Caco-2 (cell line): ENCODE measurements at regions not wholly inside any gene's neighbourhood (a gene's known extent, or its start where the extent isn't known, plus 50 kb on each side); places are given as distances from the start of the nearest gene placed in this dataset.

Source experiments
- BruUV-seq: library from RNA; stranded (reverse); fragments of 400-500 nt; replicated peaks from 2 replicates; lab custom pipeline; 2021; lab: Mats Ljungman, UMichigan
- CTCF ChIA-PET: fragments of 300-600 bp; sonication (Branson Sonifier 250); formaldehyde crosslinking; loops from one replicate; lab custom pipeline; 2022; ENCODE audit warnings: antibody characterized with exemption; lab: Charles Lee
- POLR2A ChIA-PET: fragments of 300-600 bp; sonication (Branson Sonifier 250); formaldehyde crosslinking; loops from one replicate; lab custom pipeline; 2022; ENCODE audit warnings: antibody characterized with exemption; lab: Charles Lee
- DNase-seq, 2 experiments: peaks; one replicate each; pipeline versions ENCODE4 v3.0.0 to v3.0.0-alpha.2; 2020 to 2022
- H3K27me3 ChIP-seq: replicated peaks from 2 replicates; pipeline ENCODE4 v1.6.0; 2011; ENCODE audit warnings: low read length; ENCODE audit not compliant: control insufficient read depth, insufficient read depth
- H3K36me3 ChIP-seq: 2 replicates; pipeline ENCODE4 v1.5.1; 2011; ENCODE audit warnings: low read length; ENCODE audit not compliant: control insufficient read depth, insufficient read depth
- H3K4me1 ChIP-seq: fragments of 250-450 bp; sonication (Bioruptor Pico); 2 replicates; pipeline ENCODE4 v1.5.1; 2020; ENCODE audit warnings: mild to moderate bottlenecking
- H3K4me3 ChIP-seq: 2 replicates; pipeline ENCODE4 v1.5.1; 2011; ENCODE audit warnings: low read depth, mild to moderate bottlenecking, control low read depth, low read length
- H3K9me3 ChIP-seq: fragments of 250-450 bp; sonication (Bioruptor Pico); 2 replicates; pipeline ENCODE4 v1.5.1; 2020; ENCODE audit warnings: mild to moderate bottlenecking, moderate library complexity
- H3K27ac Mint-ChIP-seq: one replicate; pipeline ENCODE4 v1.8.0; 2022; ENCODE audit warnings: mixed read lengths; ENCODE audit not compliant: unreplicated experiment
- H3K27me3 Mint-ChIP-seq: one replicate; pipeline ENCODE4 v1.8.0; 2022; ENCODE audit warnings: mixed read lengths; ENCODE audit not compliant: insufficient read depth, unreplicated experiment
- H3K36me3 Mint-ChIP-seq: one replicate; pipeline ENCODE4 v1.8.0; 2022; ENCODE audit warnings: mild to moderate bottlenecking, mixed read lengths; ENCODE audit not compliant: insufficient read depth, unreplicated experiment
- H3K4me1 Mint-ChIP-seq: one replicate; pipeline ENCODE4 v1.8.0; 2022; ENCODE audit warnings: low read depth, mixed read lengths; ENCODE audit not compliant: unreplicated experiment
- H3K4me3 Mint-ChIP-seq: one replicate; pipeline ENCODE4 v1.8.0; 2022; ENCODE audit warnings: mild to moderate bottlenecking, moderate library complexity, mixed read lengths; ENCODE audit not compliant: unreplicated experiment
- H3K9me3 Mint-ChIP-seq: one replicate; pipeline ENCODE4 v1.8.0; 2022; ENCODE audit warnings: mixed read lengths; ENCODE audit not compliant: unreplicated experiment
- intact Hi-C: fragments of 100-400 bp; cut with micrococcal nuclease; formaldehyde crosslinking; loops from one replicate; pipeline ENCODE4 v1.10.0; 2022; ENCODE audit not compliant: unreplicated experiment
- TF ChIP-seq, protein P1 (sequence below), 2 experiments: fragments of 200-600 bp in 1 of 2; IDR thresholded peaks; 1 replicate in 1 of 2; 2 replicates in 1 of 2; pipeline versions ENCODE4 v1.5.1 to v1.8.0; 2011 to 2022; ENCODE audit warnings: antibody characterized with exemption in 1 of 2, control low read depth in 1 of 2, inconsistent platforms in 1 of 2, low read depth in 1 of 2, low read length in 1 of 2, mild to moderate bottlenecking in 1 of 2, moderate library complexity in 1 of 2; ENCODE audit not compliant: insufficient read depth in 1 of 2, severe bottlenecking in 1 of 2, unreplicated experiment in 1 of 2

DNA sequence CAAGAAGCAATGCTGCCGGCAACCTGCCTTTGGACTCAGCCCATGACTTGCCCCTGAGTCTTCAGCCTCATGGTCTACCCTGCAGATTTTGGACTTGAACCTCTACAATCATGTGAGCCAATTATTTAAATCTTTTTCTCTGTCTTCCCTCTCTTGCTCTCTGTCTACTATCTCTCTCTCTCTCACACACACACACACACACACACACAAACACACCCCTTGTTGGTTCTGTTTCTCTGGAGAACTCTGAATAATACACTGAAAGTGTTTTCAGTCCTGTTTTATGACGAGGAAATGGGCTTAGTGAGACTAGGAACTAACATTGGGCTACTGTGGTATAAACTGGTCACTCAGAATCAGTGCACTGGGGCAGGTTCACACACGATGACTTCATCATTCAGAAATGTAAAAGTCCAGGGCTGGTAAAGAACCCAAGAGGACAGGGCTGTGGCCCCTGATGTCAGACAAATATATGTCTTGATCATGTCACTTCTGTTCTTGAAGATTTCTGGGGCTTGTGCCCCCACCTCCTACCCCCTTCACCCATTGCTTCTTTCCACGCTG lies 266.1 kb upstream of the SIX2 start:
- TF ChIP-seq, protein P1, sequence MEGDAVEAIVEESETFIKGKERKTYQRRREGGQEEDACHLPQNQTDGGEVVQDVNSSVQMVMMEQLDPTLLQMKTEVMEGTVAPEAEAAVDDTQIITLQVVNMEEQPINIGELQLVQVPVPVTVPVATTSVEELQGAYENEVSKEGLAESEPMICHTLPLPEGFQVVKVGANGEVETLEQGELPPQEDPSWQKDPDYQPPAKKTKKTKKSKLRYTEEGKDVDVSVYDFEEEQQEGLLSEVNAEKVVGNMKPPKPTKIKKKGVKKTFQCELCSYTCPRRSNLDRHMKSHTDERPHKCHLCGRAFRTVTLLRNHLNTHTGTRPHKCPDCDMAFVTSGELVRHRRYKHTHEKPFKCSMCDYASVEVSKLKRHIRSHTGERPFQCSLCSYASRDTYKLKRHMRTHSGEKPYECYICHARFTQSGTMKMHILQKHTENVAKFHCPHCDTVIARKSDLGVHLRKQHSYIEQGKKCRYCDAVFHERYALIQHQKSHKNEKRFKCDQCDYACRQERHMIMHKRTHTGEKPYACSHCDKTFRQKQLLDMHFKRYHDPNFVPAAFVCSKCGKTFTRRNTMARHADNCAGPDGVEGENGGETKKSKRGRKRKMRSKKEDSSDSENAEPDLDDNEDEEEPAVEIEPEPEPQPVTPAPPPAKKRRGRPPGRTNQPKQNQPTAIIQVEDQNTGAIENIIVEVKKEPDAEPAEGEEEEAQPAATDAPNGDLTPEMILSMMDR (IDR thresholded peaks at IDR 0.05; ENCODE audit: insufficient read depth in 1 of 2, low read depth in 1 of 2, low read length in 1 of 2, severe bottlenecking in 1 of 2, unreplicated experiment in 1 of 2): no peak
- Mint-ChIP-seq H3K4me3 (no peak overlapping the region), H3K9me3 (no peaks in the 10 kb centered on the region), H3K4me1 (peaks cover 25% of the 10 kb centered on the region), H3K27me3 (no peaks in the 10 kb centered on the region), H3K36me3 (peaks cover 6% of the 10 kb centered on the region), H3K27ac (peak overlapping the region; percentile 41)
- no TSS peak for BruUV-seq
- intact Hi-C loops: no loop called here
- H3K27me3 ChIP-seq: no peaks in the 10 kb centered on the region
- no peaks in the 10 kb centered on the region for H3K36me3 ChIP-seq
- no peaks in the 10 kb centered on the region for H3K9me3 ChIP-seq
- peaks cover 53% of the 10 kb centered on the region for H3K4me1 ChIP-seq
- H3K4me3 ChIP-seq: no peak overlapping the region
- CTCF ChIA-PET: no interaction called here
- POLR2A ChIA-PET: no interaction called here
- DNase-seq: peak; percentile 40 to 55

DNA sequence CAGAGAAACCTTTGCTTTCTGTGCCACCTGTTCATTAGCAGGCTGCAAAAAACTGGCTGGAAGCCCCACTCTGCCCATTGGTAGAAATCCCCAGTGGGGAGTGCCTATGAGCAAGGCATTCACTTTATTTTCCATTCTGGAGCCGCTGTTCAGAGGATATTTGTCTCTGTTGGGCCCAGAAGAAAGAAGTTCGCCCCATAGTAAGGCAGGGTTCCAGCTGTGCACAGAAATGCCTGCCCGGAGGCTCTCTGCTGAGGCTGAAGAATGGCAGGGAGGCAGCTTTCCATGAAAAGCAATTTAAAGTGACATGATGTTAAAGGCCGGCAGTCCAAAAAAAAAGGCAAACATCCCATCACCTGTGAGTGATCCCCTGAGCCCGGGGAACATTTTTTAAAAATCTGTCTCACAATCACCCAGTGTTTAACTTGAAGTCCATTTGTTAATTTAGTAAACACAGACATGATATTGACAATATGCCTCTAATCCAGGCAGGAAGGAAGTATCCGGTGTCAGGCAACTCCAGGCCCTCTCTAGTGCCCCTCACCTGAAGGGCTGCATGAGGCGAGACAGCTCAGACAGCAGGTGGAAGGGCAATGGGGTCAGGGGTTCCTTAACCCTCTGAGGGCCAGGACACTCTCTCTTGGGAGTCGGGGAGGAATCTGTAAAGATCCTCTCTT lies 265.1 kb upstream of the SIX2 start:
- Histone ChIP-seq H3K4me3 (no peak overlapping the region), H3K9me3 (no peaks in the 10 kb centered on the region), H3K36me3 (no peaks in the 10 kb centered on the region), H3K4me1 (peaks cover 53% of the 10 kb centered on the region), H3K27me3 (no peaks in the 10 kb centered on the region)
- ChIA-PET CTCF (no interaction called here), POLR2A (interaction anchor here (1.2 kb wide), 1 partner anchor 12 kb away, joined by 6 read pairs; no protein-coding TSS in a partner anchor)
- Mint-ChIP-seq H3K4me1 (peaks cover 25% of the 10 kb centered on the region), H3K4me3 (no peak overlapping the region), H3K36me3 (peaks cover 6% of the 10 kb centered on the region), H3K27me3 (no peaks in the 10 kb centered on the region), H3K27ac (no peak overlapping the region), H3K9me3 (no peaks in the 10 kb centered on the region)
- peak in 1 of 2 experiments; percentile 49 for DNase-seq
- TF ChIP-seq, protein P1 (IDR thresholded peaks at IDR 0.05; ENCODE audit: insufficient read depth in 1 of 2, low read depth in 1 of 2, low read length in 1 of 2, severe bottlenecking in 1 of 2, unreplicated experiment in 1 of 2): no peak
- BruUV-seq: no TSS peak
- intact Hi-C loops: no loop called here

DNA sequence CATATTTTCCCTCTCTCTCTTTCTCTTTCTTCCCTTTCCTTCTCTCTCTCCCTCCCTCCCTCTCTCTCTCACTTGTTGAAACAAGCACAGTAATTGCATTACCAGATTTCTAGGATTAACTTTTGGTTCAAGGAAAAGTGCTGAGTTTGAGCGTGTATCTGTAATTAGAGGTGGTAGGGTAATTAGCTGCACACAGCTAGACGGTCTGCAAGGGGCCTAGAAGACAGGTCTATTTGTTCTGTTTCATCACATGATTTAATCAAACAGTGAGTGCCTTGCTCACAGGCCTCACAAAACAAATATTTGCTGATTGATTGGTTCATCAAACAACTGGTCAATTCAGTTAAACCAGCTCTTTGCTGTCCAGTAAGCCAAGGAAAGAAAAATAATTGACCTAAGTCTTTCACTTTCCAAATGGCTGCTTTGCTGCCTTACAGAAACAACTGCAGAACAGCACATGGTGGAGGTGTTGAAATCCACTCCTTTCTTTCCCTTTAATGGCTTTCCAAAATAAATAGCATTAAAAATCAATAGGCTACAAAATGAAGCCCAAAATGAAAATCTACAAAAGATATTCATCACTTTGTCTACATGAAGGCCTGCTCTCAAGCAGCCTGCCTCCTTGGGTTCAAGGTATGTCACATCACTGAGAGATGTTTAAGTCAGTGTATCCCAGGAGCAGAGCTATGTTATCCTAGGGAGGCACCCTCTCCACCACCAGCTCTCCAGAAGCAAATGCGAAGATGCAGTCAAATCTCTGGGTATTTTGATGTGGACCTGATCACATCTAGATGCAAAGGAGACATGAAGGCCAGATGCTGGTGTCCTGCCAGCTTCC lies 264.4 kb upstream of the SIX2 start:
- no peaks in the 10 kb centered on the region for H3K9me3 Mint-ChIP-seq
- peak; percentile 52 to 75 for DNase-seq
- Histone ChIP-seq H3K27me3 (no peaks in the 10 kb centered on the region), H3K4me1 (peaks cover 53% of the 10 kb centered on the region), H3K36me3 (no peaks in the 10 kb centered on the region), H3K9me3 (no peaks in the 10 kb centered on the region), H3K4me3 (no peak overlapping the region)
- TF ChIP-seq, protein P1 (IDR thresholded peaks at IDR 0.05; ENCODE audit: insufficient read depth in 1 of 2, low read depth in 1 of 2, low read length in 1 of 2, severe bottlenecking in 1 of 2, unreplicated experiment in 1 of 2): no peak
- H3K4me1 Mint-ChIP-seq: peaks cover 31% of the 10 kb centered on the region
- H3K27me3 Mint-ChIP-seq: no peaks in the 10 kb centered on the region
- intact Hi-C loops: loop anchor here (1.0 kb wide), 1 partner anchor 35 kb away; no protein-coding TSS in a partner anchor
- ChIA-PET POLR2A (interaction anchor here (0.6 to 1.2 kb wide), 2 partner anchors 11 to 596 kb away, joined by 3 to 6 read pairs; no protein-coding TSS in a partner anchor), CTCF (no interaction called here)
- peak overlapping the region; percentile 56 for H3K27ac Mint-ChIP-seq
- BruUV-seq: no TSS peak
- peak overlapping the region; percentile 58 for H3K4me3 Mint-ChIP-seq
- peaks cover 6% of the 10 kb centered on the region for H3K36me3 Mint-ChIP-seq
